ENCODE measurements at regions not wholly inside any gene's neighbourhood (a gene's known extent, or its start where the extent isn't known, plus 50 kb on each side); places are given as distances from the start of the nearest gene placed in this dataset.

DNA sequence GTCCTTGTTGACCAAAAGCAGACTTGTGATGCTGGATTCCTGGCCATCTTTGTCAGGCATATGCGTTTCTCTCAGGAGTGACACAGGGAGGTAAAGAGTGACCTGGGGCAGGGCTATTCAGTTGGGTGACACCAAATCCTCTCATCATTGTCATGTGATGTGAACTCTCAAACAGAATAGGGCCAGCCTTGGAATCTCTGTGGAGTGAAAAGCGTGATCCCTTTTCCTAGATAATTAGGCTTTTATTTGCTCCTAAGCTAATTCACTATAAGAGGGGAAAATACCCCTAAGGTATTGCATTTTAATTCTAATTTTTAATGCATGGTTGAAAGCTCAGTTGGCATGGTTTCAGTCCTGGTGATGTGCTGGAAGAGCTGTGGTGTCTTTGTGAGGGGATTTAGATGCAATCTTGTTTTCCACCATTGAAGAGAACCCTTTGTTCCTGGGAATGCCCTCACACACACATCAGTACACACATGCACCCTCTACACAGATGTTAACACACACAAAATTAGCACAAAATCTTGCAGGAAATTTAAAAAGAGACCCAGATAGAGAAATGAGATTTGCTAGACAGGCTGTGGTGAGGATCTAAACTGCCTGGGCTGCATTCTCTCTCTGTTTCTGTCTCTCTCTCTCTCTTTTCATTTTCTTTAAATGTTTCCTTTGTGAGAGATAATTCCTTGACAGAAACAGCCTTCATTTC, 349.9 kb downstream of the TSN start:
- H3K27ac ChIP-seq = no peak overlapping the region
- WGBS, 3 donors = 92 to 94% (median 94%) methylated on average over 2 of the region's 2 CpGs
- DNase-seq (no peak), ATAC-seq (no peak)
- intact Hi-C loops (cut with DNase I) = no loop called here
- H3K4me3 ChIP-seq = no peak overlapping the region
- no peaks in the 10 kb centered on the region for H3K4me1 ChIP-seq
- TF ChIP-seq, protein P1, sequence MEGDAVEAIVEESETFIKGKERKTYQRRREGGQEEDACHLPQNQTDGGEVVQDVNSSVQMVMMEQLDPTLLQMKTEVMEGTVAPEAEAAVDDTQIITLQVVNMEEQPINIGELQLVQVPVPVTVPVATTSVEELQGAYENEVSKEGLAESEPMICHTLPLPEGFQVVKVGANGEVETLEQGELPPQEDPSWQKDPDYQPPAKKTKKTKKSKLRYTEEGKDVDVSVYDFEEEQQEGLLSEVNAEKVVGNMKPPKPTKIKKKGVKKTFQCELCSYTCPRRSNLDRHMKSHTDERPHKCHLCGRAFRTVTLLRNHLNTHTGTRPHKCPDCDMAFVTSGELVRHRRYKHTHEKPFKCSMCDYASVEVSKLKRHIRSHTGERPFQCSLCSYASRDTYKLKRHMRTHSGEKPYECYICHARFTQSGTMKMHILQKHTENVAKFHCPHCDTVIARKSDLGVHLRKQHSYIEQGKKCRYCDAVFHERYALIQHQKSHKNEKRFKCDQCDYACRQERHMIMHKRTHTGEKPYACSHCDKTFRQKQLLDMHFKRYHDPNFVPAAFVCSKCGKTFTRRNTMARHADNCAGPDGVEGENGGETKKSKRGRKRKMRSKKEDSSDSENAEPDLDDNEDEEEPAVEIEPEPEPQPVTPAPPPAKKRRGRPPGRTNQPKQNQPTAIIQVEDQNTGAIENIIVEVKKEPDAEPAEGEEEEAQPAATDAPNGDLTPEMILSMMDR (IDR thresholded peaks at IDR 0.05) = no peak
- peaks cover 0 to 2% (median 0%) of the 10 kb centered on the region in 3 donors for H3K27me3 ChIP-seq (ENCODE audit: insufficient read depth in 3 of 3, low read length in 2 of 3)
- no peaks in the 10 kb centered on the region for H3K36me3 ChIP-seq (ENCODE audit: insufficient read depth in 1 of 2, low read depth in 1 of 2)
- H3K9me3 ChIP-seq = no peaks in the 10 kb centered on the region

DNA sequence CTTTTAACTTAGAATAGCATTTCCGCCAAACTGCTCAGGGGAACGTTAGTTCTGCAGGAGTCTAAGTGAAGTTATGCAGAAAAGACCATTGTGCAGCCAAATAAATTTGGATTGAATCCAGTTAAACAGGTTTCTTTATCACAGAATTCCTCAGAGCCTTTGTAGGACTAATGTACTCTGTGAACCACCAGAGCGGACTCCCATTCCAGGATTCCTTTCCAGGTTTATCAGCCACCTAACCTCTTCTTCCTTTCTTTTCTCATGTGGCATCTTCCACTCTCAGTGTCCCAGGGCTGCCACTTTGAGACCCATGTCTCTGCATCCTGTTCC, 350.4 kb downstream of the TSN start:
- TF ChIP-seq, protein P1 (IDR thresholded peaks at IDR 0.05) = no peak
- H3K4me1 ChIP-seq = no peaks in the 10 kb centered on the region
- H3K4me3 ChIP-seq = no peak overlapping the region
- no peaks in the 10 kb centered on the region for H3K9me3 ChIP-seq
- H3K27ac ChIP-seq = no peak overlapping the region
- peaks cover 0 to 2% (median 0%) of the 10 kb centered on the region in 3 donors for H3K27me3 ChIP-seq (ENCODE audit: insufficient read depth in 3 of 3, low read length in 2 of 3)
- ATAC-seq (no peak), DNase-seq (no peak)
- no peaks in the 10 kb centered on the region for H3K36me3 ChIP-seq (ENCODE audit: insufficient read depth in 1 of 2, low read depth in 1 of 2)
- WGBS, 3 donors = 39 to 45% (median 39%) methylated on average over 3 of the region's 3 CpGs
- intact Hi-C loops (cut with DNase I) = no loop called here

DNA sequence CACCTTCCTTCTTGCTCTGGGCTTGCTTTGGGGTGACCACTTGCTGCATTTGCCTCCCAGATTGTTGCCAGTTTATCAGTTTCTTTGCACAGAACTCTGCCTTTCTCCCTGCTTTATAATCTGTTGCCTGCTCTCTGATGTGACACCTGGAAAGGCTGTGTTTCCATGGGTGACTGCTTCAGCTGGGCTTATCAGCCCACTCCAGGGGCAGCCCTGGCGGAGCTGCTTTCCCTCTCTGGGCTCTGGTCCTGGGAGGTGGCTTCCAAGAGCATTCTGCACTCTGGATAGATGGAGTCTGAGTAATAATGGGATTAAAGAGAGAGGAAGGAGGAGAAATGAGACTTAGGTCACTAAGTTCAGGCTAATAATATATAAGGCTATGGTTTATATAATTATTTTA, 352.7 kb downstream of the TSN start:
- no peak overlapping the region for H3K27ac ChIP-seq
- H3K4me1 ChIP-seq = no peaks in the 10 kb centered on the region
- WGBS, 3 donors = 44 to 84% (median 78%) methylated on average over 1 of the region's 1 CpG
- no peaks in the 10 kb centered on the region for H3K9me3 ChIP-seq
- TF ChIP-seq, protein P1 (IDR thresholded peaks at IDR 0.05) = no peak
- DNase-seq (no peak), ATAC-seq (no peak)
- H3K27me3 ChIP-seq (ENCODE audit: insufficient read depth in 3 of 3, low read length in 2 of 3) = peaks cover 0 to 3% (median 0%) of the 10 kb centered on the region in 3 donors
- no peak overlapping the region for H3K4me3 ChIP-seq
- intact Hi-C loops (cut with DNase I) = no loop called here
- no peaks in the 10 kb centered on the region for H3K36me3 ChIP-seq (ENCODE audit: insufficient read depth in 1 of 2, low read depth in 1 of 2)

DNA sequence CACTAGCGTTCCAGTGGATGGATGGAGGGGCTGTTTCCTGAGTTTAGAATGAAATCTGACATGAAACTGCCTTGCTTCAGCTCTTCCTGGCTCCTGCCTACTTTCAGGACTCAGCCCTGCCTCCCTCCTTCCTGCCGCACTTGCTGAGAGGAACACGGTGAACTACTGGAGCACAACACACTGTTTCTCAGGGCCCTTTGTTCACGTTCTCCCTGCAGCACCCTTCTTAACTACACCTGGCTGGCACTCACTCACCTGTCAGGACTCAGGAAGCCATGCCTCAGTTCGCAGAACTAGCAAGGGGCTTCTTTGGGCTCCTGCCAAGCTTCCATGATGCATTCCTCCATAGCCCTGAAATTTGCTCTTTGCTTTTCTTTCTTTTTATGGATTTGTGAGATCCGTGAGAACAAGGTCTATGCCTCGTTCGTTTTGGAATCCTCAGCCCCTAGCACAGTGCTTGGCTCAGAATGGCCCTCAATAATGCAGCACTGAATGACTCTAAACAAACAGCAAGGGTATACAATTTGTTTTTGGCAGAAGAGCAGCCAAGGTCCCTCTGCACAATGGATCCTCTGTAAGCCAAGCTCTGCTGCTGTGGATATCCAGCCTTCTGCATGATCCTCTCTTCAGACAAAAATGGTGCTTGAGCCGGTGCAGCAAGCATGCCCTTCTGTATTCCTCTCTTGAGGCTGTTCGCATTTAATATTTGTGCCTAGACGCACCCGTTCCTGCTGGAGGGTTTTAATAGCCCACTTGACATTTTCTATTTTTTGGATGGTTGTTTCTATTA, 357.0 kb downstream of the TSN start:
- no peaks in the 10 kb centered on the region for H3K4me1 ChIP-seq

More for the DNA sequence above, 357.0 kb downstream of the TSN start:
- Histone ChIP-seq H3K27me3 (ENCODE audit: insufficient read depth in 3 of 3, low read length in 2 of 3) (peaks cover 0 to 3% (median 0%) of the 10 kb centered on the region in 3 donors), H3K9me3 (no peaks in the 10 kb centered on the region), H3K36me3 (ENCODE audit: insufficient read depth in 1 of 2, low read depth in 1 of 2) (no peaks in the 10 kb centered on the region), H3K4me3 (no peak overlapping the region), H3K27ac (no peak overlapping the region)
- TF ChIP-seq, protein P1 (IDR thresholded peaks at IDR 0.05) = no peak
- WGBS, 3 donors = 61 to 69% (median 61%) methylated on average over 12 of the region's 12 CpGs
- intact Hi-C loops (cut with DNase I) = no loop called here
- DNase-seq = no peak
- ATAC-seq = no peak
